NCI-H446 treated with DMSO at 0.1 percent for 48 hours (cell line): ENCODE measurements at regions not wholly inside any gene's neighbourhood (a gene's known extent, or its start where the extent isn't known, plus 50 kb on each side); places are given as distances from the start of the nearest gene placed in this dataset.

ENCODE experiments used
- DNase-seq: peaks from one replicate; lab custom pipeline; 2025; lab: John Stamatoyannopoulos, UW

DNA sequence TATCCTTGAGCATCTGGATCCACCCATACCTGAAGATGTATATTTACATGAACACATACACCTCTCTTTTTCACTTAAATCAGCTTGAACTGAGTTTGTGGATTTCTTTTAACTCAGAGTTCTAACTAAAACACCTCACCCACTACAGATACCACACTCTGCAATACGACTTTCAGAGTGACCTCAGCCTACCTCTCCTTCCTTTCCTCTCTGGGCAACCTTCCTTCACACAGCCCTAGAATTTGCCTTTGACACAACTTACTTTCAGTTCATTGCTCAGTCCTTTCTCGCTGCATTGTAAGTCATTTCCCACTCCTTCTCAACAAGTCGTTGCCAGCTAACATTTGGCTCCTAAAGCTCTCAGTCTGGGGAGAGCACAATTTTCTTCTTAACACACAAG lies 151.9 kb upstream of the IRX3 start:
- DNase-seq: no peak

DNA sequence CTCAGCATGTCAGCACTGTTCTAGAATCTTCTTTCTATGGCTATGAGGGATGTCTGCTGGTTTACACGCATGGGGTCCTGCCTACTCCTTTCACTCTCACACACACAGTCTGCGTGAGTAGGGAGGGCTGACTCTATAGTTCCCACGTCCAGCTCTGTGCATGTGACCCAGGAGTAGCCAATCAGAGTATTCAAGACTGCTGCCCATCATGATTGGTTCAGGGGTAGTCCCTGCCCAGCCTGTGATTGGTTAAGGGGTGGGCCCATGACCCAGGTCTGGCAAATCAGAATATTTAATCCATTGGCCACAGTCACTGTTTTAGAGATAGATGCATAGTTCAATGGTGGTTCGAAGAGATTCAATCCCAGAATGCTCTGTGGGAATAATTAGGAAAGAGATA lies 151.3 kb upstream of the IRX3 start:
- no peak for DNase-seq

DNA sequence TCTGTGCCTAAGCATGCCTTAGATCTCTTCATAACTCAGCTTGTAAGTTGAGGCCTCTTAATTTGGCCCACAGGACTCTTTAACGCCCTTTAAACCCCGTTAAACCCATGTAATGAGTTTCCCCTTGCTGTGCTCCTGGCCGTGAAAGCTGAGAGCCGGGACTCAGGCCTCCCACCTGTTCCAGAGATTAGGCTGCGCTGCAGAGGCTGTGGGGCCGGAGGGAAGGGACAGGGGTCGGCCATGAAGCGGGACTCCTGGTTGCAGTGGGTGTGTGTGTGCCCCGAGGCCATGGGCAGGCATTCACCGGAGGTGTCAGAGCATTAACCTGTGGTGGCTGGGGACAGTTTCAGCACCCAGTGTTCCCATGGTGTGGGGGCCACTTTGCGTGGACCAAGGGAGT lies 150.8 kb upstream of the IRX3 start:
- no peak for DNase-seq

DNA sequence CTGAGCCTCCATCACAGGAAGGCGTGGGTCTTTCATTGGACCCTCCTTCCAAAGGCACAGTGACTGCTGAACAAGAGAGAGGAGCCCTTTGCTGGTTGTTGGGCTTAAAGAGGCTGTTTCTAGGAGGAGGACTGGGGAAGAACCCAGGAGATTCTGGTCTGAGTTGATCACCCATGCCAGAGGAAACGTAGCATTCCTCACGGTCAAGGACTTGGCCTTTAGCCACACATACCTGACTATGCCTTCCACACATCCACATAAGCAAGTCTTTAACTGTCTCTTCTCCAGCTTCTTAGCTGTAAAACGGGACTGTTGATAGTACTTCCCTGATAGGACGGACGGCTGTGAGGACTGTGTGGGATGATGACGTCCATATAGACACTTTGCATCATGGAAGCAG lies 149.8 kb upstream of the IRX3 start:
- no peak for DNase-seq

DNA sequence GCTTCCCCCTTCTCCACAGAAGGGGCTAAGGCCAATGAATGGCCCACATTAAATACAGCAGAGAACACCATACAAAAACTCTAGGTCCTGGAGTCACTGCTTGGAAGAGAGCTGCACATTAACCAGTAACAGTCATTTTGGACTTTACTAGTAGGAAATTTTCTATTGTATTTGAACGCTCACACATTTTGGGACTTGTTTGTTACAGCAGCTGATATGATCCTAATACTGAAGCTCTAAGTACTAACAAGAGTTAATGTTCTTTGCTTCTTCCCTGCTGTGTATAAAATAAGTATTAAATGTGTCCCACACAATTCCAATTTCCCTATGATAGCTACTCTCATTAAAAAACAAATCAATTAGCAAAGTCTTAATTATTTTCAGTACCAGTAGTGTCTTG lies 148.3 kb upstream of the IRX3 start:
- DNase-seq: no peak

DNA sequence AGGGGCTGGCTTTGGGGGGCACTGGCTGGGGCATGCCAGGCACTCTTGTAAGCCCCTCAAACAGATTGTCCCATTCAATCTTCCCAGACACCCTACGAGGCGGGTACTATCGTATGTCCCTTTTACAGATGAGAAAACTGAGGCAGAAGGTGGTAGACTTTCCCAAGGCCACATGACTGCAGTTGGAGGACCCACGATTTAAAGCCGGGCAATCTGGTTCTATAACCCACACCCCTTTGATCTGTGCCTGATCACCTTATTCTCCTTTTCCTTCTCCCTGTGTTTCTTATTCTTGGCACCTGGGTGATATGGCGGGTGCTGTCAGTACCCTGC lies 146.3 kb upstream of the IRX3 start:
- no peak for DNase-seq

DNA sequence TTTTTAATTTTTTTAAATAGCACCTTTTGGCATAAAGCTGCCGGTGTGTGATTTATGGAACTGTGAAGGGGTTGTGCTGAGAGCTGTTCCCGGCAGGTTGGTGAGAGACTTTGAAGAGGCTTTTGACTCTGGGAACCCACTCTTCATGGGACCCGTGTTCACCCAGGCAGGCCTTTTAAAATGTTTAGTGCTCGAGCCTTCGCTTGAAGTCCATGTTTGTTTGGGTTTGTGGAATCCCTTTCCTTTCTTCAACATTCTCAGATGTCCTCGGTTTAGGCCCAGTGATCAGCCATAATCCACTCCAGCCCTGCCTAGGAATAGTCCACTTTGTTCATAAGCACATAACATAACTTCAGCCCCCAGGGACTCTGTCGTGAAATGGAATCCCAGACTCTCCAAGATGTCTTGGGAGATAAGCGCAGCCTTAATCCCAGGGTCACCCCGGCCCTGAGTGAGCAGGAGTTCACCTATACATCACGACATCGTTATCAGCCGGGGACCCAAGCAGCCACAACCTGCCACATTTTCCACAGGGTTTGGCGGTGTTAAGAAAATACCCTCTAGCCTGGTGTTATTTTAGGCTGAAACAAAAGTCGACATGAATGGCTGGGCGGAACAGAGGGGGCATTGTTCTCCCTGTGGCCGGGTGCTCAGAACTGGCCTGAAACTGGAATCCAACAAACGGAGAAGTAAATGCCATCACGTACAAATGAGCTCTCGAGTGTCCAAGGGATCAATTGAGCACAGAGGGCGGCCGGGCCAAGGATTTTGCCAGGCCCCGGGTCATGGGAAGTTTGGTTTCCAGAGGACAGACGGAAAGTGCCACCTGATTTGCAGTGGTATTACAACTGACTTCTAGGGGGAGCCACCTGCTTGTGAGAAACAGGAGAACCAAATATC lies 145.7 kb upstream of the IRX3 start:
- no peak for DNase-seq

DNA sequence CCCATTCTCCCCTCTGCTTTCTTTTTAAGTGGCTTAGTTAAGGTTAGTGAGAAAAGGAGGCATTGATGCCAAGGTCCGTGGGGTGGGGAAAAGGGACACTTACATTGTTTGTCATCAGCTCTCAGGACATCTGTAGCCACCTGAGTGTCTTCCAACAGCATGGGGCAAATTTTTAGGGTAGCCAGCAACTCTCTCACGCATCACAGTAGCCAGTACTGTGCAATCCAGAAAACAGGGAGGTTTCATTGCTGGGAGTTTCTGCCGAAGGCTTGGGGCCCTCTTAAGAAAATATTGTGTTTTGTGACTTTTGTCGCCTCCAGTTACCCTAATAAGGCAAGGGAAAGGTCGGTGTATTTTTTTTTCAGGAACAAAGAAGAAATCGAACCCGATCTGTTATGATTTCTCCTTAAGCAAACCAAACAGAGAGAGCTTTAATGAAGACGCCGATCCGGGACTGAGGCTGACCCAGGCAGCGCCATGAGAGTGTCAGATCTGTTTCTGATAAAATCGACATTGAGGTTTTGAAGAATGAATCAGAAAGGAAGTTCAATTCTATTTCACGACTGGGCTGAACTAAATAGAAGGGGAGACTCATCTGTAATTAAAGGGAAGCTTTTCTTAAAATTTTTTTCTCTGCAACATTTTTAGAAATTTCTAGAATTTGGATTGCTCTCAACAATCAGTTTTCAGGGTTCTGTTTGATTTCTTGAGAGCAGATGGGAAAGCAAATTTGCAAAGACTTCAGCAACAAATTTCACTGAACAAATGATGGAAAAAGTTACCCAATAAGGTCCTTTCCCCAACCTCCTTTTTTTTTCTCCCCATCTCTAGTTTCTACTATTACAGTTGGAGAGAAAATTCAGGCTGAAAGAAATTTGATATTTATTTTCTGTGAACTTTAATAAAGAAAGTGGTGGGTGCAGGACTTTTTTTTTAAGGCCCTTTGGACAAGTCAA lies 144.7 kb upstream of the IRX3 start:
- DNase-seq: no peak

DNA sequence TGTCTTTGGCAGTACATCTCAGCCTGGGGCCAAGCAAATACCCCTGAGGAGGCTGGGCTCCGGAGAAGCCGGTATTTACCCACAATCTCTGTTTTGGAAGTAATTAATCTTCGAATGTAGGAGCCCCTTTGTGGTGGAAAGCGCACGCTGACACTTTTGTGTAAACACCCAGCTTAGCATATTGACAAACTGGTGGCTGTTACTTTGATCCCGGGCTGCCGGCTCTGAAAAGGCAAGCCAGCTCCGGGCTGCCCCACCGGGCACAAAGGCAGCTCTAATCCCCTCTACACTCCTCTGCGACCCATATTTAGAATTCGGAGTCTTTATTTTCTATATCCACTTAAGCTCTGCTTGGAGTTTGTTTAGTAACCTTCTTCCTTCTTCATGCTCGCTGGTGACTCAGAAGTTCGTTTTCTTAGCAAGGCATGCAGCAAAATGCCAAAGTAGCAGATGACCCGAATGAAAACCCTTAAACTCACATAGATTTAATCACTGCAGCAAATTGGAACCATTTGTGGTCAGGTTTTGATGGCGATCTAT lies 144.0 kb upstream of the IRX3 start:
- no peak for DNase-seq

DNA sequence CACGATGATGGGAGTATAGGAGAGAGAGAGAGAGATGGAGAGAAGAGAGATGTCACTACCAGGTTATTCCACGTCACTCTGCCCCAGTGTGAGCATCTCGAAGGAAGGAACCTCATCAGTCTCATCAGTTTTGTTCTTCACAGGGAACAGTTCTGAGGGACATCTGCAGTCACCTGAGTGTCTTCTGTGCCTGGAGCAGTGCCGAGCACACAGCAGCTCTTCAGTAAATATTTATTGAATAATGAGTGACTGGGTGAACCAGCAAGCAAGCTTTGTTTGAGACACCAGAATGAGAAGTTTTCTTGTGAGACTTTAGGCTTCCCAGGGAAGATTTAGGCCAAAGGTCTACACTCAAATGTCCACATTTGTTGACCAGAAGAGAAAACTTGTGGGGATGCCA lies 142.4 kb upstream of the IRX3 start:
- no peak for DNase-seq

DNA sequence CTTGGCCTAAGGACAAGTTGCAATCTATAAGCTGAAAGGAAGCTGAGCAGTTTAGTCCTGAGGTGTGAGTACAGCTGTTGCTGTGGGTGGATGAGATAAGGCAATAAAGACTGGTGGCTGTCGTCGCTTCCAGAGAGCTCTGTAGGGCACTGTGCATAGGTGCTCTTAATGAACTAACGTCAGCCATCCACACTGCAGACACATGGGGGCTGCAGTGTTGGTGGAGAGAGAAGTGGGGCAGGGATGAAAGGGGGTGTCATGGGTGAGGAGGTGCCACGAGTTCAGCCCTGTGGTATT lies 139.9 kb upstream of the IRX3 start:
- DNase-seq: no peak

DNA sequence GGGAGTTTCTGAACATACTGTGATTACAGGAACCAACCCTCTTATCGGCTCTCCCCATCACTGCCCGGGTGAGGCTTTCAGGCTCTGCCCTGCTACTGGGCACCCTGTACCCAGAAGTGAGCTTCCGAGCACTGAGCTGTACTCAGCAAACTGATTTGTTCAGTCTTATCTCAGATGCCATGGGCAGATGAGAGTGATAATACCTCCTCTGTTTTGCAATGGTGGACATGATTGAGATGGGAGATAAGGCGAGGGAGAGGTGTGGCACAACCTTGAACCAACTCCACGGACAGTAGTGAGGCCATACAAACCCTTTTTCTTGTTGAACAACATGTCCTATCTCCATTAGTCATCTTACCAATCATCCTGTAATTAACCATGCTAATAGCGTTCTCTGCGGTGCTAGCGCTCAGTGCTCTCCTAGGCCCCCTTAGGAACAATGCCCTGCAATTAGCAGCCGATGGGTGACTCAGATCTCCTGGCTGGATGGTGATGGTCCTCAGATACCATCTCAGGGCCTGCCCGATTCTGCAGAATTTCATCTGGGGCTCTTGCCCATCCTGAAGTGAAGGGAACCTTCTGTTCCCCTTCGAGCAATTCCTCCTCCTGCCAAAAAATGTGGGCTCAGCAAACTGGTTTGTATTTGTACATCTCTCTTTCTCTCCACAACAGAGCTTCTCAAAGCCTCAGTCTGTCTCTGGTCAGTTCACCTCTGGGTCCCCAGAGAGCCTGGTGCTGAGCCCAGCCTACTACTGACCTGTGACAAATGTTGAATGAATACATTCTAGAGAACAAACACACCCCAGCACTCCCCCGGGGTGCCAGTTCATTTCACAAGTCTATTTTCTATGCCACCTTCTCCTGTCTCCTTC lies 139.3 kb upstream of the IRX3 start:
- DNase-seq: no peak

DNA sequence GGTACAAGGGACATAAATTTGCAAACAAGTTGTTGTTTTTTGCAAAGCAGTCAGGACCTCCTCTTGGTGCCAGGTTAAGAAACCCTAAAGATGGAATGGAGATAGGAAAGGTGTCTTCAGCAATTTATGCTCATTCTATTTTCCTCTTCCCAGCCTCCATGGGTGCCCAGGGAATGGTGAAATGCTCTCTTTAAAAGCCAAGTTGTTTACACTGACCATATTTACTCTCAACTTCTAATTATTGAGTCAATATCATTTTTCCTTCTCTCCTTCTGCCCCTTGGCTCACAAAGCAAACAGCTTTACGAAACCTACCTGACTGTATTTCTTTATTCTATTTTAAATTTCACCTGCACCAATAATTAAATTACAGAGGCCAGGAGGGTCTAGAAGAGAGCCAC lies 138.5 kb upstream of the IRX3 start:
- DNase-seq: no peak

DNA sequence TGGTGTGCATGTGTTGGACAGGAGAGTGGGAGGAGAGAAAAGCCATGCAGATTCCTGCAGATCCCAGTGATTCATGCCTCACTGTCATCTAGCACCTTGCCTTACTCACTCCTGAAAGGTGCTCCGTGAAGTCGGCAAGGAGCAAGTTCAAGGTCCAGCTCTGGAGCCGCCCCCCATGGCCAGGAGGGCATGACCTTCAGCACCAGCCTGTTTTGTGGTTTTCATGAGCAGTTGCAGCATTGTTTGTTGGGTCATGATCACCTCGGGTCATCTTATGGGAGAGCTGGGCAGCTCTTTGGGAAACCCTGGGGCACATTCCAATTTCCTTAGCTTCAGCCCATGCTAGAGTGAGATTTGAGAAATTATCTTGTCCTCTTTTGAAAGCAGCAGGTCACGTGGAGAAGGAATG lies 137.5 kb upstream of the IRX3 start:
- no peak for DNase-seq

DNA sequence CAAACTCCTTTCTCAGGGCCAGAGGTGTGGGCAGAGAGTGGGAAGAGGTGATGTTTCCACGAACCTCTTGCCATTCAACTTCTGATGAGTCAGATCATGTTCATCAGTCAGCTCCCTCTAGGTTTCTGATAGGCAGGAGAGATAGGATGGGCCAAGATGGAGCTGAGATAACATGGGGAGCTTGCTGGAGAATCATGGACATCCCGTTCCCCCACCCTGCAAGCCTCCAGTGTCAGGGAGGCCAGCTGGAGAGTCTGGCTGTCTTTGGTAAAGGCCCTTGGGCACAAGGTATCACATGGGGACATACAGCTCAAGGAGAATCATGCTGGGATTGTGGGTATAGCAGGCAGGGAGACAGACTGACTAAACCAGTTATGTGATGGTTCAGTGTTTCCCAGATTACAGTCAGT lies 136.0 kb upstream of the IRX3 start:
- DNase-seq: no peak

DNA sequence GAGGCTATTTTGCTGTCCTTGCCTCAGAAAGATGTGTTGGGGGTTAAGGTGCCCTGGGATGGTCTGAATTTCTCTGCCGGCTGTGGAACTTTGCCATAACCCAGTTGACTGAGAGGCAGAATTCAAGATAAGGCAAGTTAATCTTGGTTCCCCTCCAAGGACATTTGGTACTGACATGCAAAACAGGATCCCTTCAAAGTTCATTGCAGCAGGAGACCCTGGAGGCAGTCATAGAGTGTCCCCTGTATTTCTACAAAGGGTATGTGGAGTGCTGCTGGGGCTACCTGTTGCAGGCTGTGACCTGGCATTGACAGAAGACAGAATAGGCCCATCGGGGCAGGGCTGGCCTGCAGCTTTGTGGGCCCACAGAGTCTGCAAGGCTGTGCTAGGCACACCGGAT lies 135.6 kb upstream of the IRX3 start:
- DNase-seq: no peak

DNA sequence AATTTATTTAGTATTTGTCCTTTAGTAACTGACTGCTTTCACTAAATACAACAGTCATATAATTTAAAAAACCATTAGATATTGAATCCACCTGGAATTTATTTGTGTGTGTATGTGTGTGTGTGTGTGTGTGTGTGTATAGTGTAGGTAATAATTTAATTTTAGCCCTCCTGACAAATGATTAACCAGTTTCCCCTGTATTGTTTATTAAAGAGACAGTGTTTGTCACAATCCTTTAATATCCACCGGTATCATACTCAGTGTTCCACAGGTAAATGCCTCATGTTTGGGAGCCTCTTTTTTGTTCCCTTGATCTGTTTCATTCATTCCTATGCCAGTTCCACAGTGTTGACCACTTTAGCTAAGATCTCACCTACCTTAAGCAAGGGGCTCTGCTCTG lies 134.6 kb upstream of the IRX3 start:
- no peak for DNase-seq

DNA sequence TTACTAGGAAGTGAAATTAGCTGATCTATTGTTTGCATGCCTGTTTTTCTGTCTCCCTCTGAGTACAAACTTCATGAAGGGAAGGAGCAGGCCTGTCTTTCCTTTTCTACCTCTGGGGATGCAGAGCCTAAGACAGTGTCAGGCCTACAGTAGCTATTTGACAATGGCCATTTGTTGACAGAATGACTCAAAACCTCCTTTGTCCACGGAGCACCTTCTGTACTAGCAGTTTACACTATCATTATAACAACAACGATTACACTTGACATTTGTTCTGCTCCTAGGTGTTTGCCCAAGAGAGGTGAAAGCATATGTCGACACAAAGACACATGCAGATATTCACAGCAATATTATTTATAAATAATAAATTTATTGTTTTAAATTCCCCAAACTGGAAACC lies 132.3 kb upstream of the IRX3 start:
- no peak for DNase-seq

DNA sequence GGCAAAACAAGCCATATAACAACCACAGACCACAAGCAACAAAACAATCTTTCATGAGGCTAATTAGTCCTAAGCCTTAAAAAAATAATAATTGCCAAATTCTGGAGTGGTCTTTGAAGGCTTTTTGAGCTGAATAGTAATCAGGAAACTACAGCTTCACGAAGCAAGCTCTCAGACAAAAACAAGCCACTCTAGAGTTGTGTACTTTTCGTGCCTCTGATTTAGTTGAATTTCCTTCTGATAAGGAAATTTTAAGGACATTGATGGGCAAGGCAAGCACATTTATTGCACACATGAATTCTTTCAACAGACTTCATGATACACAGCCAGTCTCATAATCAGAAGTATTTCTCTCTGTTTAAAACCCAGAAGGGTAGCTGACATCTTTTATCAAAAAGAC lies 130.8 kb upstream of the IRX3 start:
- no peak for DNase-seq

DNA sequence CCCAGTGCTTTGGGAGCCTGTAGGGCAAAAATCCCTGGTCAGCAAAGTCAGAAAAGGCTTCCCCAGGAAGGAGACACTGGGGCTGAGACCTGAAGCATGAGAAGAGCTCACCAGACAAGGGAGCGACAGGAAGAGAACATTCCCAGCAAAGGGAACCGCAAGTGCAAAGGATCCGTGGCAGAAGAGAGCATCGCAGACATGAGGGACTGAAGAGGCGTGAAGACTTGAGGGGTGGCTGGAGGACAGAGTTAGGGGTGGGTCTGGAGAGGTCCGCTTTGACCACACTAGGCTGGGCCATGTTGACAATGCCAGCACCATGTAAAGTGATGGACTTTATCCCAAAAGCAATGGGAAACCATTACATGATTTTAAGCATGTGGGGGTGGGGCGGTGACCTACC lies 128.1 kb upstream of the IRX3 start:
- no peak for DNase-seq

DNA sequence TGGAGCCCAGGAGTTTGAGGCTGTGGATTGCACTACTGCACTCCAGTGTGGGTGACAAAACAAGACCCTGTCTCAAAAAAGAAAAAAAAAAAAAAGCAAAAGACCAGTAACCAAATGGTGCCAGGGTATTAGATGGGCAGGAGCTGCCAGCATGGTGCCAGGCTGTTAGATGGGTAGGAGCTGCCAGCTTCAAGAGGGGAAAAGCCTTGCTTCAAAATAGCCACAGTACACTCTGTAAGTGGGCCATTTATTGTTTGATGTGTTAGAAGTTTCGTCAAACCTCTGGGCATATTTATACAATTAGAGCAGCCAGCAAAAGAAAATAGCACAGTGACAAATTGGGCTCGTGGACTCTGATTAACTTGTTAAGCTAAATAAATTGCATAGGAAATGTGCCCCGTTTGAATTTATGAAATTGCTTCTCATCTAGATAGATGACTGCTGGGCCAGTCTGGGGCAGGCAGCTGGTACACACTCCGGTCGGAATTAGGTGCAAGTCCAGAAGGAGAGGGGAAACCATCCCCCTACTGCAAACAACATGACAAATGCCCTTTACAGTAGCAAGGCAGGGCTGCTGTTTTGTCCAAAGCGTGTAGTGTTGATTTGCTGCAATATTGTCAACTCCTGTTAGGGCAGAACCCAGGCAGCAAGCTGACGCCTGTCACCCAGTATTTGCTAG lies 126.3 kb upstream of the IRX3 start:
- no peak for DNase-seq

DNA sequence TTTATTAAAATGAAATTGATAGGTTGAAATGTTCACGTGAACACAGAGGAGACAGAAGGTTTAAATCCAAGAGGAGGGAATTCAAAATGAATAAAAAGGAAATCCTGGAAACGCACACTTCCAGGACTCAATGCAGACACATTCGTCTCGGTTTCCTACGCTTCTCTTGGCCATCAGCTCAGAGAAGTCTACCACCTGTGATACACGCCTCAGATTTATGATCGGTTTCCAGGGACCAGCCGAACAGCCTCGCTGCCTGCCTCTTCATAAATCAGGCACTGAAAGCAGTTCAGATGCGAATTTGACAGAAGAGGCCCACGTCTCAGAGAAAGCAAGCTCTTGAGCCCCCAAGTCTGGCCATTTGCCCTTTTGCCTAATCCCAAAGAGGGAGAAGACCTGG lies 125.5 kb upstream of the IRX3 start:
- DNase-seq: no peak
